HT1080 (cell line): ENCODE measurements at regions not wholly inside any gene's neighbourhood (a gene's known extent, or its start where the extent isn't known, plus 50 kb on each side); places are given as distances from the start of the nearest gene placed in this dataset. TPM values are rescaled to one million over a fixed set of nuclear protein-coding genes. Genes with fewer than 3 reads are reported as not detected.
A peak's percentile ranks its signal among the peaks of the same experiment; 100 is the strongest.
"Not testable (repeated sequence)": the region's sequence is repeated elsewhere in the genome, so short reads cannot be mapped to it uniquely, and the experiment has no call there.

Experiments
- DNase-seq: peaks from one replicate; pipeline ENCODE4 v3.0.0-alpha.2; 2015; ENCODE audit warnings: low read depth
- small RNA-seq: library from RNA; depleted of rRNA; stranded (forward); fragments of <200 nt; gene quantifications from one replicate; pipeline ENCODE3, GENCODE V24; 2014

DNA sequence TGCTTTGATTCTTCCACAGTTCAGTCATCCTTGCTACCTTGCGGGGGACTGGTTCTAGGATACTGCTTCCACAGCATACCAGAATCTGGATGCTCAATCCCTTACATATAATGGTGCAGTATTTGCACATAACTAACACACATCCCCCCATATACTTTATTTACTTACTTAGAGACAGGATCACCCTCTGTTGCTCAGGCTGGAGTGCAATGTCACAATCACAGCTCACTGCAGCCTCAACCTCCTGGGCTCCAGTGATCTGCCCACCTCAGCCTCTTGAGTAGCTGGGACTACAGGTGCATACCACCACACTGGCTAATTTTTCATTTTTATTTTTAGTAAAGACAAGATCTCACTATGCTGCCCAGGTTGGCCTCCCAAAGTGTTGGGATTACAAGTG, 112.2 kb downstream of the GOSR1 start:
- no peak for DNase-seq

DNA sequence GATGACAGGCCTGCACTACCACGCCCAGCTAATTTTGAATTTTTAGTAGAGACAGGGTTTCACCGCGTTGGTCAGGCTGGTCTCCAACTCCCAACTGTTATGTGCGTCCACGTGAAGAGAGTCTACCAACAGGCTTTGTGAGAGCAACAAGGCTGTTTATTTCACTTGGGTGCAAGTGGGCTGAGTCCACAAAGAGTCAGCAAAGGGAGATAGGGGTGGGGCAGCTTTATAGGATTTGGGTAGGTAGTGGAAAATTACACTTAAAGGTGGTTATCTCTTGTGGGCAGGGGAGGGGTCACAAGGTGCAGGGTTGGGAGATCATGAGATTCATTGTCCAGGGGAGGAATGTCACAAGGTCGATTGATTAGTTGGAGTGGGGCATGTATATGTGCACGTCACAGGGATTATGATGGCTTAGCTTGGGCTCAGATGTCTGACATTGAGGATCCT, 111.6 kb downstream of the GOSR1 start:
- no peak for DNase-seq

DNA sequence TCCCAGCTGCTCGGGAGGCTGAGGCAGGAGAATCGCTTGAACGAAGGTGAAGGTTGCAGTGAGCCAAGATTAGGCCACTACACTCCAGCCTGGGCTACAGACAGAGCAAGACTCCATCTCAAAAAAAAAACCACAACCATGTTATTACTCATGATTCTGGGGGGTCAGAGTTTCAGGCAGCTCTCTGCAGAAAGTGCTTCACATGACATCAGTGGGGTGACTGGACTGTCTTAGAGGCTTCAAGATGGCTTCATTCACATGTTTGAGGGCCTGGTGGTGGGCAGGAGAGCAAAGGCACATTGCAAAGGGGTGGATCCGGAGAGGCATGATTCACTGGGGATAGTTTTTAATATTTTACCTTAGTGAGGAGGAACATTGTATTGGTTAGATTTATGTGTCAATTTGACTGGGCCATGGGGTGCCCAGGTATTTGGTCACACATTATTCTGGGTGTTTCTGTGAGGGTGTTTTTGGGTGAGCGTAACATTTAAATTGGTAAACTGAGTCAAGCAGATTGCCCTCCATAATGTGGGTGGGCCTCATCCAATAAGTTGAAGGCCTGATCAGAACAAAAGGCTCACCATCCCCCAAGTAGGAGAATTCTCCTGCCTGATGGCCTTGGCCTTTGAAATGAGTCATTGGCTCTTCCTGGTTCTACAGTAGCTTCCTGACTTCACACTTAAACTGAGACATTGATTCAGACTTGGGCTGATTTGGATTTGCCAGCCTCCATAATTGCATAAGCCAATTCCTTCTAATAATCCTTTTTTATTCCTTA, 109.8 kb downstream of the GOSR1 start:
- peak; percentile 85 for DNase-seq

DNA sequence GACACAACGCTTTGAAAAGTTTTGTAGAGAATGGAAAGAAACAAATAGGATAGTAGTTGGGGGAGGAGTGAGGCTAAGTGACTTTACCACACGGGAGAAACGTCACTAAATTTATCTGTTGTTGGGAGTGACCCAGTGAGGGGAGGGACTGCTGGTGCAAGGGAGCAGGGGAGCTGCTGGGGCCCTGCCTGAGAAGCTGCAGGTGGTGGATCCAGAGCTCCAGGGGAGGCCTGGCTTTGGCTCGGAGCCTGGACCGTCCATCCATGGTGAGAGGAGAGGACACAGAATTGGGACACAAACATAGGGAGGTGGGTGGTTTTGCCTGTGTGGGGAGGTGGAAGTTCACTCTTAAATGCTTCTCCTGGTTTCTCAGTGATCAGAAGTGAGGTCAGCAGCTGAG, 107.6 kb downstream of the GOSR1 start:
- no peak for DNase-seq

GRCh38 chr17:30580916-30581315, 103.7 kb downstream of the GOSR1 start:
- DNase-seq = no peak

GRCh38 chr17:30579610-30580315, 102.6 kb downstream of the GOSR1 start:
- DNase-seq = no peak

GRCh38 chr17:30578015-30578717, 101.0 kb downstream of the GOSR1 start:
- DNase-seq = not testable (repeated sequence)

Small RNAs in the stretch of these regions (small RNA-seq; reads per million reads assigned to genes)
- gene AC005562.1 (not detected), gene AC127024.7 (not detected), gene RN7SL316P (not detected)
